Mucosa of descending colon (tissue), 3 donors: ENCODE measurements at regions not wholly inside any gene's neighbourhood (a gene's known extent, or its start where the extent isn't known, plus 50 kb on each side); places are given as distances from the start of the nearest gene placed in this dataset.
"Not testable (repeated sequence)": the region's sequence is repeated elsewhere in the genome, so short reads cannot be mapped to it uniquely, and the experiment has no call there.

Experiments
- ATAC-seq: fragments of 200-7000 bp; cut with Tn5 transposase; one replicate; pipeline ENCODE4 v1.9.1; 2020; ENCODE audit warnings: mild to moderate bottlenecking, moderate library complexity
- DNase-seq, 3 donors: peaks; one replicate each; pipeline ENCODE4 v3.0.0-alpha.2; 2020
- H3K36me3 ChIP-seq: fragments of 200-600 bp; one replicate; pipeline ENCODE4 v1.8.0; 2021; ENCODE audit warnings: low read depth, mild to moderate bottlenecking
- H3K4me1 ChIP-seq: fragments of 200-600 bp; one replicate; pipeline ENCODE4 v1.8.0; 2021; ENCODE audit warnings: low read depth, mild to moderate bottlenecking
- H3K4me3 ChIP-seq: fragments of 200-600 bp; one replicate; pipeline ENCODE4 v1.8.0; 2021; ENCODE audit warnings: mild to moderate bottlenecking
- H3K9me3 ChIP-seq: fragments of 200-600 bp; one replicate; pipeline ENCODE4 v1.8.0; 2021; ENCODE audit warnings: mild to moderate bottlenecking
- intact Hi-C, 2 donors: fragments of 100-400 bp; cut with DNase I in 1 of 2; cut with micrococcal nuclease in 1 of 2; formaldehyde crosslinking; loops; one replicate each; pipeline versions ENCODE4 v1.11.0 to v1.11.1; 2022; cut with DNase I, micrococcal nuclease
- TF ChIP-seq, protein P1 (sequence below): fragments of 200-600 bp; IDR thresholded peaks from one replicate; pipeline ENCODE4 v1.8.0; 2022; ENCODE audit warnings: antibody characterized with exemption, mild to moderate bottlenecking
- donor health status: DM: no; HTN: no; CAD: no; lungs with moderate emphysema.
- donor health status: DM: no; HTN: no; CAD: no.
- donor health status: DM: no; HTN: yes; CAD: no.

DNA sequence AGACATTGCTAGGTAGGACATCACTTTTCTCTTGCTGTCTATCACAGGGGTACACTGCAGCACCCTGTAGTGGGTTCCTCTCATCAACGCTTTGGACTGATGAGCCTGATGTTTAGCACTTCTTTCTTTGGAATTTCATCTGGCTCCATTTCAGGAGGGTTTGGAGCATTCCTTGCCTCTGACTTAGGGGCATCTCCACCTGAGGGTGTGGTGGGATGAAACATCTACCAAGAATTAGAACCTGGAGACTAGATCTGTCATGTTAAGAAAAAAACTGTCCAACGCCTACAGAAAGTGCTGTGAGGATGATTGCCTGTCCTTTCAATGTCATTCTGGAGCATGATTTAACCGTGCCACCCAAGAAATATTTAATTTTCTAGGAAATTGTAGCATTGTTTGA is 648.4 kb downstream of the ETS1 start:
- Histone ChIP-seq H3K4me3 (no peak overlapping the region), H3K9me3 (no peaks in the 10 kb centered on the region), H3K4me1 (no peaks in the 10 kb centered on the region), H3K36me3 (no peaks in the 10 kb centered on the region)
- TF ChIP-seq, protein P1, sequence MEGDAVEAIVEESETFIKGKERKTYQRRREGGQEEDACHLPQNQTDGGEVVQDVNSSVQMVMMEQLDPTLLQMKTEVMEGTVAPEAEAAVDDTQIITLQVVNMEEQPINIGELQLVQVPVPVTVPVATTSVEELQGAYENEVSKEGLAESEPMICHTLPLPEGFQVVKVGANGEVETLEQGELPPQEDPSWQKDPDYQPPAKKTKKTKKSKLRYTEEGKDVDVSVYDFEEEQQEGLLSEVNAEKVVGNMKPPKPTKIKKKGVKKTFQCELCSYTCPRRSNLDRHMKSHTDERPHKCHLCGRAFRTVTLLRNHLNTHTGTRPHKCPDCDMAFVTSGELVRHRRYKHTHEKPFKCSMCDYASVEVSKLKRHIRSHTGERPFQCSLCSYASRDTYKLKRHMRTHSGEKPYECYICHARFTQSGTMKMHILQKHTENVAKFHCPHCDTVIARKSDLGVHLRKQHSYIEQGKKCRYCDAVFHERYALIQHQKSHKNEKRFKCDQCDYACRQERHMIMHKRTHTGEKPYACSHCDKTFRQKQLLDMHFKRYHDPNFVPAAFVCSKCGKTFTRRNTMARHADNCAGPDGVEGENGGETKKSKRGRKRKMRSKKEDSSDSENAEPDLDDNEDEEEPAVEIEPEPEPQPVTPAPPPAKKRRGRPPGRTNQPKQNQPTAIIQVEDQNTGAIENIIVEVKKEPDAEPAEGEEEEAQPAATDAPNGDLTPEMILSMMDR = no peak
- DNase-seq (no peak), ATAC-seq (no peak)
- intact Hi-C loops = no loop called here

DNA sequence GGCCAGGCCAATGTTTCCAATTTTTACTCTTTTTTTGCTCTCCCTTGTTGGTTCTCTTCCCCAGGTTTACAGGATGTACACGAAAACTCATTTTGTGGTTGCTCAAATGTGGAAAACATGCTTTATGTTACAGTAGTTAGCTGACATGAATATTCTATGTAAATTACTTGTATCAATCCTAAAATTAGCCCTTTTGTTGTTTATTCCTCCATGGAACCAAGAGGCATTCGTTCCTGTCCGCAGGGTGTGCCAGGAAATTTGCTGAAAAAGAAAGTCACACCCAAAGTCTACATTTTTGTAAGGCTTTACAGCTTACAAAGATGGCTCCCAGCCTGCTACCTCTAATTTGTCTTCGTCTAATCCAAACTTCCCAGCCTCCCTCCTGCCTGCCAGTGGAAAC is 652.3 kb downstream of the ETS1 start:
- TF ChIP-seq, protein P1 = no peak
- intact Hi-C loops = no loop called here
- no peak overlapping the region for H3K4me3 ChIP-seq
- H3K4me1 ChIP-seq = no peaks in the 10 kb centered on the region
- no peaks in the 10 kb centered on the region for H3K36me3 ChIP-seq
- DNase-seq (no peak), ATAC-seq (no peak)
- no peaks in the 10 kb centered on the region for H3K9me3 ChIP-seq

DNA sequence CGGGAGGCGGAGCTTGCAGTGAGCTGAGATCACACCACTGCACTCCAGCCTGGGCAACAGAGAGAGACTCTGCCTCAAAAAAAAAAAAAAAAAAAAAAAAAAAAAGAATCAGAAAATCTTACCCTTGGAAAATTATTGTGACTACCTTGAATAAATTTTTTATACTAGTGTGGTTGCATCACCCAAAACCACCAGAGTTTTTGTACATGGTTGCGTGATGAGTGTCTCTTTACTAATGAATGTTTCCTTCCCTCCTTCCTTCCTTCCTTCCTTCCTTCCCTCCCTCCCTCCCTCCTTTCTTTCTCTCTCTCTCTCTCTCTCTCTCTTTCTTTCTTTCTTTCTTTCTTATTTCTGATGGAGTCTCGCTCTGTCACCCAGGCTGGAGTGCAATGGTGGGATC is 653.4 kb downstream of the ETS1 start:
- H3K9me3 ChIP-seq, DNase-seq, intact Hi-C loops, ATAC-seq, H3K4me3 ChIP-seq, H3K4me1 ChIP-seq, H3K36me3 ChIP-seq: not testable (repeated sequence)

DNA sequence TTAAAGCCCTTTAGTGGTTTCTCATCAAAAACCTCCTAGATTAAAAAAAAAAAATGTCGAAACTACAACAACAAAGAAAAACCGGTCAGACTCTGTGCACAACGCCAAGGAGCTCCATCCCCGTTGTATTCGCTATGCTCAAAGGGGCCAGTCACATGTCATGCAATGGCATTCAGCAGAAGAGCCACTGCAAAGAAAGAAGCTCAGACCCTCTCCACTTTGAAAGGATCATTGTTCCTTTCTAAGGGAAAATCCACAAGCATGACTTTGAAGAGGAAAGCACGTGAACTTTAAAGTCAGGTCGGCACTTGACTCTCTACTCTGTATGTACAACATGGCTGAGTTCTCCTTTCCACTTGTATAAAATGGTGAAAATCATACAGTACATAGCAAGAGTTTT is 655.6 kb downstream of the ETS1 start:
- no peak overlapping the region for H3K4me3 ChIP-seq
- TF ChIP-seq, protein P1 = no peak
- DNase-seq = no peak

DNA sequence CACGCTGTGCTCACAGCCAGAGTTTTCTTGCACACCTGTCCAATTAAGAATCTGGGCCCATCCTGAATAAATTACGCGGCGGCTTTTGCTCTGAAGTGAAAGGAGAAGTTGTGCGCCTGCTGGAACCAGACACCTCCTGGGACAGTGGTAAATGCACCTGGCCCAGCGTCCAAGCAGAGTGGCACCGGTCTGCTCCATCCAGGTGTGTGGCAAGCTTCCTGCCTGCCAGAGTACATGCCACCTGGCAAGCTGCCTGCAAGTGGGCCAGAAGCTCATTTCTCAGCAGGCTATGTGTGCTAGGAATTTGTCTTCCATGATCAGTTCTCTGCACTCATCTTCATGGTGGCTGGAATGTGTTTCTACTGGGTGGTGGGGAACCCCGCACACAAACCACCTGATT is 660.6 kb downstream of the ETS1 start:
- no peak for ATAC-seq
- H3K4me3 ChIP-seq = no peak overlapping the region
- H3K4me1 ChIP-seq = no peaks in the 10 kb centered on the region
- intact Hi-C loops = no loop called here
- DNase-seq = no peak
- no peaks in the 10 kb centered on the region for H3K36me3 ChIP-seq
- TF ChIP-seq, protein P1 = no peak
- H3K9me3 ChIP-seq = no peaks in the 10 kb centered on the region

More for the DNA sequence above, 655.6 kb downstream of the ETS1 start:
- intact Hi-C loops = no loop called here
- Histone ChIP-seq H3K9me3 (no peaks in the 10 kb centered on the region), H3K4me1 (no peaks in the 10 kb centered on the region), H3K36me3 (no peaks in the 10 kb centered on the region)
- no peak for ATAC-seq

DNA sequence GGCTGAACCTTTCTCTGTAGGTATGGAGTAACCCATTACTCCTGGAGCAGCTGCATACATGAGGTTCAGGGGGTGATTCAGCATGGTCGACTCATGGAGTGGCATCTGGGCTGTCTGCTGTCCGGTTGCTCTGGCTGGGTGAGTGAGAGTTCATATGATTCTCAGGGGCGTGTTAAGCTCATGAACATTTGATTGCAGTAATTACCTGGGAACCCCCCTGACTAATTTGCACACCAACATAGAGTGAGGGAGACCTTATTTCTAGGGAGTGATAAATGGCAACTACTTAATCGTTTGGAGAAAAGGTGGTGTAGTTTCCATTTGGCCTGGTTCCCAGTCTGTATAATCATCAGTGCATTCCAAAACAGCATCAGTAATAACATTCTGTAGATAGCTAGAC is 661.9 kb downstream of the ETS1 start:
- no peak for DNase-seq
- ATAC-seq = no peak
- H3K4me1 ChIP-seq = no peaks in the 10 kb centered on the region
- no peaks in the 10 kb centered on the region for H3K36me3 ChIP-seq
- H3K4me3 ChIP-seq = no peak overlapping the region
- TF ChIP-seq, protein P1 = no peak
- H3K9me3 ChIP-seq = no peaks in the 10 kb centered on the region
- intact Hi-C loops = no loop called here
